ENCODE measurements at regions not wholly inside any gene's neighbourhood (a gene's known extent, or its start where the extent isn't known, plus 50 kb on each side); places are given as distances from the start of the nearest gene placed in this dataset.
"Not testable (repeated sequence)": the region's sequence is repeated elsewhere in the genome, so short reads cannot be mapped to it uniquely, and the experiment has no call there.

DNA sequence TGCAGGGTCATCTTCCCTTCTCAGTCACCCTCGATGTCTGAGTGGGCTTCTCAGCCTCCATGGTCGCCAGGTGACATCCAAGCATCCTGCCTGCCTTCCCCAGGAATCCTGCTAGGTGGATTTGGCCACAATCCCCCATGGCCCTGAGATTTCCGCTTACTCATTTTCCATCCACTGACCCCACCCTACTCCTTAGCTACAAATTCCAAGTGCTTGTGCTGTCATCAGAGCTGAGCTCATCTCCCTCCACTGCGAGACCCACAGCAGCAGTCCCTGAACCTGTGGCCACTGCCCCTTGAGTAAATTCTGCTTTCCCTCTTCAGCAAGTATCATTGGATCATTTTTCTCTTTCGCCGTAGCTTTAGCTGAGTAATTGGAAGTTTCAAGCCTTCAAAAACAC, 90.5 kb upstream of the ANKRD10 start:
- DNase-seq (ENCODE audit: low read depth): no peak

DNA sequence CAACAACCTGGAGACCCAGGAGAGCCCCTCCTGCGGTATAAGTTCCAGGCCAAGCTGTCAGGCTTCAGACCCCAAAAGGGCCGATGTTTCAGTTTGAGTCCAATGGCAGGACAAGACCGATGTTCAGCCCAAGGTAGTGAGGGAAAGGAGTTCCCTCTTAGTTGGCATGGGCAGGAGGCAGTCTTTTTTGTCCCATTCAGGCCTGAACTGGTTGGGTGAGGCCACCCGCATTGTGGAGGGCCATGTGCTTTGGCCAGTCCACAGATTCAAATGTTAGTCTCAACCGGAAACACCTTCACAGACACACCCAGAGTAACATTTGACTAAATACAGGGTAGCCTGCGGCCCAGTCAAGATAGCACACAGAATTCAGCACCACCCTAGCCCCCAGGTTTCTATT, 89.6 kb upstream of the ANKRD10 start:
- no peak for DNase-seq (ENCODE audit: low read depth)

DNA sequence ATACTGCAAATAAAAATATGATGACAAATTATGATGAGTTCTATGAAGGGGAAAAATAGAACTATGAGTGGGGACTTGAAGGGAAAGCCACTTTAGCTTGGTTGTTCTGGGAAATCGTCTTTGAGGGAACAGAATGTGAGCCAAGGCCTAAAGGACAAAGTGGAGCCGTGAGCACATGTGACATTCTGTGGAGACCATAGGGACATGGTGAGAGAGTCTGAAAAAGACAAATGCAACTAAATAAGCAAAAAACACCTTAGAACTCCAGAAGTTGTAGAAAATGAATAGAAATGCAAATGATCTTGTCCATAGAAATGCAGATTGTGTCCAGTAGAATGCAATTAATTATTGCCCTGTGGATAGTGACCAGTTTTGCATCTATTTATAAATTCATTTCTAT, 86.8 kb upstream of the ANKRD10 start:
- no peak for DNase-seq (ENCODE audit: low read depth)

DNA sequence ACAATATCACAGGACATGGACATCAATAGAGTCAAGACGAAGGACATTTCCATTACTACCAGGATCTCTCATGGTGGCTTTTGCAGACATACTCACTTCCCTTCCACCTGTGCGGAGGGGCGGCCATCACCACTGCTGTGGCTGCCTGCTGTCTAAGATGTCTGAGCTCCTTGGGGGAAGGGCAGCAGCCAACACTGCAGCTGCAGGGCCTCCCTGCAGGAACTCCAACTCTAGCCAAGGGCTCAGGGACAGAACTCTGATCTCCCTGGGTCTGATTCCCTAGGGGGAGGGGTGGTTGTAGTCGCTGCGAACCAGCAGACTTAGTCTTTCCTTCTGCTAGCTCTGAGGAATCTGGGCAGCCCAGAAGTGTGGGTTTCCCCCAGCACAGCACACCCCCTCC, 78.9 kb upstream of the ANKRD10 start:
- DNase-seq (ENCODE audit: low read depth): no peak

DNA sequence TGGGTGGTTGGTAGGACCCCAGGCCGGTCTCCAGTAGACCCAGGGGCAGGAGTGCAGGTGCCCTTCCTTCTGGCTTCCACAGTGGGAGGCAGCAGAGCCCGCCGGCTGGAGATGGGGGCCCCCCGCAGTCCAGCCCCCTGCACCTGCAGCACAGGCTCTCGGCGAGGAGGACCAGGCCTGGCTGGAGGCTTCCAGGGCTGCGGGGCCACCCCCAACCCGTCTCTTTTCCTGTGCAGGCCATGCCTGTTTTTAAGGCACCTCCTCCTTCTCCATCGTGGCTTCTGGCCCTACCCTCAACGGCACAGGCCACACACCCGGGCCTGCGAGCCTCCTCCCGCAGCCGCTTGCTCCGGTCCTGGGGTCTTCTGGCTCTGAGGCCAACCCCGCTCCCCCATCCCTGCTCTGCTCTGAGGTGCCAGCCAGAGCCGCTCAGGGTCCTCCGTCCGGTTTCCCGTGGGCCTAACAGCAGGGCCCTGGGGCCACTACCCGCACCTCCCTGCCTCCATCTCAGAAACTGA, 77.2 kb upstream of the ANKRD10 start:
- no peak for DNase-seq (ENCODE audit: low read depth)

DNA sequence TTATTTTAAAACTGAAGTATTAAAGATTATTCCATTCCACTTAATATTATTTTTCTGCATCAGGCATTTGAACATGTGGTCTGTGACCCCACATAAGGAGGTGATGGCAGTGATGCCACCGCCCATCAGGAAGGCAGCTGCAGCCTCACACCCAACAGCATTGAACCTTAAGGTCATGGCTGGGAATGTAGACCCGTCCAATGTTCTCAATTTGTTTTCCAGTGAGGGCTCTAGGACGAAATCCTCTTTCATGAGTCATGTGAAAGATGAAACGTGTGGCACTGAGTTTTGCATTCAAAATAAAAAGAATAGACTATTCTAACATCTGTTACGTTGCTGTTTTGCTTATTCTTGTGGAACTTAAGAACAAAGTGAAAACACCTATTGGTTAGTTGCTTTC, 74.5 kb upstream of the ANKRD10 start:
- DNase-seq (ENCODE audit: low read depth): no peak

DNA sequence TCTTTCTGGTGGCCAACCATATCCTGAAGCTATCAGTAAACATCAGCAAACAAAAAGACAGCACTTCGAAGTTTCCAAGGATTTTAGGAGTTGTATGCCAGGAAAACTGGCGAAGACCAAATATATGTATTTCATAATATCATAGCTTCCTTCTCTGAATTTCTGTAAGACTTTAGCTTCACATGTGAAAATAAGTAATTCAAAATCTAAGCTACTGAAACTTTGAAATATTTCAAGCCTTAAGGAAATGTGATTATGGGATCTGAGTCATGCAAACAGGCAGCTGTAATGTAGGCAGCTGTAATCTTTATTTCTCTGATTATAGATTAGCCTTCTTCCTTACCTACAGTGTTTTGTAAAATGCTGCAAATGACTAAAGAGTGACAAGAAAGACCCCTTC, 70.7 kb upstream of the ANKRD10 start:
- no peak for DNase-seq (ENCODE audit: low read depth)

DNA sequence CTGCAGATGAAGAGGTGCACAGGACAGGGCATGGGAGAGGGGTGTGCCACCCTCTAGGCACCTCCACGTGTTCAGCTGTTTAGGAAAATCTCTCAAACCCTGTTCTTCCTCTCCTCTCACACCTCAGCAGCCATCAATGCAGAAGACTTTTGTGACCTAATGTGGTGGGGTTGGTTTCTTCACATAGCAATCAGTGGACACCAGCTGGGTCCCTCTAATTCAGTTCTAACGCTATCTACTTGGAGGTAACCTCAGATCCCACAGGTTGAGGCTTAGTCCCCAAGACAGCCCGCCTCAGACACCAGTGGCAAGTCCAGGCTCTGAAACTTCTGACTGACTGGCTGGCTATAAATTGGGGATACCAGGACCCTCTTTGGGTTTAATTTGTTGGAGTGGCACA, 69.9 kb upstream of the ANKRD10 start:
- DNase-seq (ENCODE audit: low read depth): no peak

DNA sequence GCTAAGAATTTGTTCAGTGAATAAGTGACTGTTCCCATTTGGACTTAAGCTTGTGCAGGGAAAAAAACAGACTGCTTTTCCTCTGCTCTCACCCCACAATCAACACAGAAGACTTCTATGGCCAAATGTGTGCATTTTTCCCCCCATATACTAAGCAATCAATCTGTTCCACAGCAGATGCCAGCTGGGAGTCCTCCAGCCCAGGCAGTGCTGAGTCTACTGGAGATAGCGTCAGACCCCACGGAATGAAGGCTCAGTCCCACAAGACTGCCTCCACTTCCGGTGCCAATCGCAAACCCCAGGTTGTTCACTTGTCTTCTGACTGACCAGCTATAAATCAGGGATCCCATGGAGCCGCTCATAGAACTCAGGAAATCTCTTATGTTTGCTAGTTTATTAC, 69.5 kb upstream of the ANKRD10 start:
- DNase-seq (ENCODE audit: low read depth): no peak

DNA sequence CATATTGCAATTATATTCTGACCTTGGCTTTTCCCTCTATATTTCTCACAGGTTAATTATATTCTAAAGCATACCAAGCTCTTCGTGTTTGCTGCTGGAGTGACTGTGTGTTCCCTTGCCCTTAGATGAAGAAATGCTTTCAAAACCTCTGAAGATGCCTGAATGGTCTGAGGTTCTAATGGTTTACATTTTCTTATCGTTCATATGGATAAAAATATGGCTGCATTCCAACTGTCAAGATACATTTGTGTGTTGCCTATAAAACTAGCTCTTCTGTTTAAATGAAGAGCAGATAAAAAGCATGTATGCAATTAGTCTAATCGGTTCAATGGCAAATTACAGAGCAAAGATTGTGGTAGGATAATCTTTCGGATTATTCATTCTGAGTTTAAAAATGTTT, 68.4 kb upstream of the ANKRD10 start:
- DNase-seq (ENCODE audit: low read depth): no peak

DNA sequence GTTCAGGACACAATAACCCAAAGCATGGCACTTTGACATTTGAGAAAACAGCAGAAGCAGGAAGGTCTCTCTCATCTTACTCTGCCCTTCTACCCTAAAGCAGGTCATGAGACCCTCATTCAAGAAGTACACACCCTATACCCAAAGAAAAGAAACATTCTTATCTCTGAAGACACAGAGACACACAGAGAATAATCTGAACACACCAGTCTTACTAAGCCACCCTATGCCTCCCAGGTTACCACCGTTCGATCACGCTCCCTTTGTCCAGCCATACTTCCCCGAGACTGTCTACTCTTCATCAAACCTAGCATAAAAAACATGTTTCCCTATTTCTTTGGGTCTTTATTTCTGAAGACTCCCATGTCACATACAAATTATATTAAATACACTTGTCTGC, 66.5 kb upstream of the ANKRD10 start:
- DNase-seq (ENCODE audit: low read depth): no peak

DNA sequence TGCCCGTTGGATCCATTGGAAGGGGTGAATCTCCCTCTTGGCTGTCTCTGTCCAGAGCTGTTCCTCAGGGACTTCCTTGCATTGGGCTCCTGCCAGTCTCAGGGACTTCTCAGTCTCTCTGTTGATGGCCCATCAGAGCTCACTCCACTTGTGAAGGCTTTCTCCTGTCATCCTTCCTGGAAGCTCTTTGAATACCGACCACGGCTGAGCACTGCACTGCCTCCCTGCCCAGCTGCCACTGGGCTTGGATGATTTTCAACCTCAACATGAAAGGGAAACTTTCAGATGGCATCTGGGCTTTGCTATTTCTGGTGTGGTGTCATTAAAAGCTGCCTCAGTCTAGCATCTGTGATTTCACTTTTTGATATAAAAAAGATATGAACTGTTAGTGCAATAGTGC, 66.1 kb upstream of the ANKRD10 start:
- no peak for DNase-seq (ENCODE audit: low read depth)

DNA sequence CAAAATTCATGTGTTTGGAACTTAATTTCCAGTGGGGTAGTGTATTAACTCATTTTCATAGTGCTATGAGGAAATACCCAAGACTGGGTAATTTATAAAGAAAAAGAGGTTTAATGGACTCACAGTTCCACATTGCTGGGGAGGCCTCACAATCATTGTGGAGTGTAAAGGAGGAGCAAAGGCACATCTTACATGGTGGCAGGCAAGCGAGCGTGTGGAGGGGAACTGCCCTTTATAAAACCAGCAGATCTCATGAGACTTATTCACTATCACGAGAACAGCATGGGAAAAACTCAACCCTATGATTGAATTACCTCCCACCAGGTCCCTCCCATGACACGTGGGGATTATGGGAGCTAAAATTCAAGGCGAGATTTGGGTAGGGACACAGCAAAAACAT, 64.3 kb upstream of the ANKRD10 start:
- not testable (repeated sequence) for DNase-seq (ENCODE audit: low read depth)

DNA sequence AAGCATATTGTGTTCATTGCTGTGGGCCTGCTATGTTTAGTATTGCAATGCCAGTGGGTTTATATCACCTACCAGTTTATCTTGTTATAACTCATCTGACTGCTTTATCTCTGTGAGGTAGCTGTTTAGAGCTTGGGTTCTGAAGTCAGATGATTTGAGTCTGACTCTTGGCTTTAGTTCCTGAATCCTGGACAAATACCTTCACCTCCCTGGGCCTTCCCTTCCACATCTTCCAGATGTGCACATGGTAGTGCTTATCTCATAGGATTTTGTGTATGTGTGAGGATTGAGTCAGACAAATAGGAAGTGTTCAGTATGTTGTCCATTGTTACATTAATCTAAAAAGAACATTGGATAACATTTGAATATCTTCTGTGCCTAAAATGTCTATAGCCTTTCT, 63.5 kb upstream of the ANKRD10 start:
- DNase-seq (ENCODE audit: low read depth): no peak

DNA sequence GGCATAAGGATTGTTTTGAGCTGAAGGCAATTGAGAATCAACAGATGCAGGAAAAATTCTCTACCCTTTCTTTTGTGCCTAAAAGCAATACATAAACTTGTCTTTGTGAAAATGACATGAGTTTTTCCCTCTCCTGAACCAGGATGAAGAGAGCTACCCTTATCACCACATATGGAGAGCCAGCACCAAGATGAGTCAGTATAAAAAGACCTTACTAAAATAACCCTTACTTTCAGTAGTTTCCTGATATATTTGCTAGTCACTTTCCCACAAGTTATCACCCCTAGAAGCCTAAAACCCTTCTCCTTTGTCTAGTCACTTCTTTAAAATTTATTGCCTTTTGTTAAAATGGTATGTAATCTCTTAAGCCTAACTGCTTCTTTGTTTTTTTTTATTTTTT, 61.9 kb upstream of the ANKRD10 start:
- DNase-seq (ENCODE audit: low read depth): no peak

DNA sequence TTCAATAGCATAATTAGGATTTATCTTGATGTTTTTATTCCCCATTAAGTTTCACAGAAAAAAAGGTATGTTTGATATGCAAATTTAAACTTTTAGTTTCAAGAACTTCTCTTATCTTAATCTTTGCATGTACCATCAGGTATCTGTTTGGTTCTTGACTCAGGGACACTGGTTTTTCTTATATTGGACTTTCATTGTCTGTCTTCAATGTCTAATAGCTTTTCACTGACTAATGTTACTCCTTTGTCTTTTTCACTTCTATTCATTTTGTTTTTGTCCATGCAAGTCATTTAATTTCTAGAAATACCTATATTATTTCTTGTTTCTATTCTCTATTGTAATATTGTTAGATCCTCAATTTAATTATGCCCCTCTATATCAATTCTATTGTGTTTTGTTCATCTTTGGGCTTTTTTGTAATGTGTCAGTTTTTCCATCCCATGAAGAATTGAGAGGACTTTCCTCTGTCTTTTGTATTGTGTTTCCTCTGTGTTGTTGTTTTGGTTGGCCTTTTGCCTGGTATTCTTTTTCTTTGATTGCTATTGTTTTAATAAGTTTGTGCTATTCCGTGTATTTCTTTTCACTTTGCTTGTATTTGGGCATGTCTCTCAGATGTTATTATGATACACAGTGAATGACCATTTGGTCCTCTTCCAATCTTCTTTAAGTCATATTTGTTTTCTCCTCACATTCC, 58.3 kb upstream of the ANKRD10 start:
- no peak for DNase-seq (ENCODE audit: low read depth)

DNA sequence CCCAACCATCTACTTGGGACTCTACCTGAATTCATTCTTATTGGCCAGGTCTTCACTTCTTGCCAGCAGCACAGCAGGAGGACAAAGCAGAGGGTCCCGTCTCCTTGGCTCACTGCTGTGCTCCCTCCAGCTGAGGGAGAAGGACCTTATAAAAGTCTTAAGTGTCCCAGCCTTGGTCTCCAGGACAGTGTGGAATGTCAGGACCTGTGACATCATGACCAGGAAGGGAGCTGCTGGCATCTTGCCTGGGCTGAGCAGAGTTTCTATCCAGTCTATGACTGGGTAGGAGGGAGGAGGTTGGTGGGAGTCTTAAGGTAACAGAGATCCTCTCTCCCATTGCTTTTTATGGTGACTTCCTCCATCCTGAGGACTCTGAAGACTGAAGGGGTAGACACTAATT, 56.6 kb upstream of the ANKRD10 start:
- DNase-seq (ENCODE audit: low read depth): no peak

DNA sequence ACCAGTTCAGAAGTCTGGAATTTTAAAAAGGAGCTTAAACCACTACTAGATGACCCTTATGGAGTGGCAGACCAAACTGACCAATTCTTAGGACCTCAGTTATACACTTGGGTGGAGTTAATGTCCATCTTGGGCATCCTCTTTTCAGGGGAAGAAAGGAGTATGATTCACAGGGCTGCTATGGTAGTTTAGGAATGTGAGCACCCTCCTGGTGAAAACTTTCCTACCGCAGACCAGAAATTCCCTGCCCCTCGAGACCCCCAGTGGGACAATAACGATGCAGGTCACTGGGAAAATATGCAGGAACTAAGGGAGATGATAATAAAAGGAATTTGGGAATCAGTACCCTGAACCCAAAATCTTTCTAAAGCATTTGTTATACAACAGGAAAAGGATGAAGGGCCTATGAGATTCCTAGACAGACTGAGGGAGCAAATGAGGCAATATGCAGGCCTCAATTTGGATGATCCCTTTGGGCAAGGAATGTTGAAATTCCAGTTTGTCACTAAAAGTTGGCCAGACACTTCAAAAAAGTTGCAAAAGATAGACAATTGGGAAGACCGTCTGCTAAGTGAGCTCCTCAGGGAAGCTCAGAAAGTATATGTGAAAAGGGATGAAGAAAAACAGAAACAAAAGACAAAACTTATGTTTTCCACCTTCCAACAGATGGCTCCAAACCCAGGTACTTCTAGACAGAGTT, 52.4 kb upstream of the ANKRD10 start:
- DNase-seq (ENCODE audit: low read depth): not testable (repeated sequence)

DNA sequence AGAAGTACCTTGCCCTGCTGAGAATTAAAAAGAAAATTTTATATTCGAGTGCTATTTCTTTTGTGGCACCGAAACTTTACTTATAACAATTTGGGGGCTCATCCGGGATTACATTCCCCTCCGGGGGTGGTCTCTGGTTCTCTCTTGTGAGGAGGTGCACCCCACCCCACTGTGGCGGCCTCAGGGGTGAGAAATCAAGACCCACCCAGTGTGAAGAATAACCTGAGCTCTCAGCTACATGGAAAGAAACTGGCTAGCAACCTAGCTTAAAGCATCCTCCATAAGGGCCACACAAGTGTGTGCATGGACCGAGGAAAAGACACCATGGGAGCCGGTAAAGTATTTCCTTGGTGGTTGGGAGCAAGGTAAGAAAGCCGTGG, 50.9 kb upstream of the ANKRD10 start:
- DNase-seq (ENCODE audit: low read depth): no peak

DNA sequence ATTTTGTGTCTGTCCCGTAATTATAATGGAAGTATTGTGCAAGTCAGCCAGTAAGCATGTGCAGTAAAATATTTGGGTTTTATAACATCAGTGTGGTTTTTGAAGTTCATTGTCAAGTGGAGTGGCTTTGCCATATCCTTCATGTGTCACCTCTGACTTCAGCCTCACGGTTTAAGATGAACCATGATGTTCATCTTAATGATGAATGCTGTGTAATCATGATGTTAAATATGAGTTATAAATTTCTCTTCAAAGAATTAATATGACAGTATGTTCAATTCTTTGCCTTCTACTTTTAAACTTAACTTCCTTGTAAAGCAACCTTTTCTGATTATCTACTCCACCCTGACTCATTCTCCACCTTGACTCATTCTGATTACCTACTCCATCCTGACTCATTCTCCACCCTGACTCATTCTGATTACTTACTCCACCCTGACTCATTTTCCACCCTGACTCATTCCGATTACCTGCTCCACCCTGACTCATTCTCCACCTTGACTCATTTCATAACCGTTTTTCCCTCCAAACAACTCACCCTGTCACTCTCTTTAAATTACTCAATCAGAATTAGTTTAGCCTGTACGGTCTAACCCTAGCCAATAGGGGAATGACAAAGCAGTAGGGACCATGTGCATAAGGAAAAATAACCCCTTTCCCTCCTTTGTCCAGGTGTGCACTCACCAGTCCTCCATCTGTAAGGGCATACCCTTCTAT, 50.3 kb upstream of the ANKRD10 start:
- no peak for DNase-seq (ENCODE audit: low read depth)
